Subcutaneous abdominal adipose tissue (tissue), 5 donors: ENCODE measurements at regions not wholly inside any gene's neighbourhood (a gene's known extent, or its start where the extent isn't known, plus 50 kb on each side); places are given as distances from the start of the nearest gene placed in this dataset.

Source experiments
- H3K27ac ChIP-seq: one replicate; pipeline ENCODE4 v1.7.0; 2013; ENCODE audit warnings: low read depth, mild to moderate bottlenecking, inconsistent platforms, low read length, moderate library complexity
- H3K27me3 ChIP-seq, 5 donors: one replicate each; pipeline ENCODE4 v1.7.0; 2013; ENCODE audit warnings: low read length in 5 of 5, inconsistent platforms in 1 of 5; ENCODE audit not compliant: control insufficient read depth in 5 of 5, insufficient read depth in 4 of 5
- H3K36me3 ChIP-seq, 5 donors: one replicate each; pipeline ENCODE4 v1.7.0; 2013; ENCODE audit warnings: low read length in 5 of 5; ENCODE audit not compliant: control insufficient read depth in 5 of 5, insufficient read depth in 5 of 5
- H3K4me1 ChIP-seq, 5 donors: one replicate each; pipeline ENCODE4 v1.7.0; 2013; ENCODE audit warnings: low read length in 5 of 5, mild to moderate bottlenecking in 3 of 5, moderate library complexity in 1 of 5; ENCODE audit not compliant: control insufficient read depth in 5 of 5, insufficient read depth in 5 of 5
- H3K4me3 ChIP-seq, 5 donors: one replicate each; pipeline ENCODE4 v1.7.0; 2013; ENCODE audit warnings: low read length in 5 of 5, low read depth in 1 of 5
- H3K9ac ChIP-seq, 5 donors: one replicate each; pipeline ENCODE4 v1.7.0; 2013; ENCODE audit warnings: low read length in 5 of 5, mild to moderate bottlenecking in 4 of 5, moderate library complexity in 3 of 5
- H3K9me3 ChIP-seq, 5 donors: one replicate each; pipeline ENCODE4 v1.7.0; 2013; ENCODE audit warnings: low read length in 5 of 5; ENCODE audit not compliant: control insufficient read depth in 5 of 5
- donor health status: healthy.
- donor health status: healthy.
- donor health status: healthy.
- donor health status: healthy.
- donor health status: healthy.

- H3K9me3 ChIP-seq: no peaks in the 10 kb centered on the region
- H3K36me3 ChIP-seq: no peaks in the 10 kb centered on the region
- H3K27me3 ChIP-seq: peaks cover 34 to 47% (median 36%) of the 10 kb centered on the region in 5 donors
- H3K4me1 ChIP-seq: peaks cover 0 to 3% (median 0%) of the 10 kb centered on the region in 5 donors
- H3K27ac ChIP-seq: no peak overlapping the region
- no peak overlapping the region for H3K4me3 ChIP-seq
- no peak overlapping the region for H3K9ac ChIP-seq
These were observed 99.6 kb upstream of the RTL6 start for GRCh38 chr22:44597616-44598015.

- no peak overlapping the region for H3K4me3 ChIP-seq
- H3K4me1 ChIP-seq: peaks cover 0 to 3% (median 0%) of the 10 kb centered on the region in 5 donors
- H3K9ac ChIP-seq: no peak overlapping the region
- no peak overlapping the region for H3K27ac ChIP-seq
- H3K36me3 ChIP-seq: no peaks in the 10 kb centered on the region
- peaks cover 35 to 56% (median 43%) of the 10 kb centered on the region in 5 donors for H3K27me3 ChIP-seq
- H3K9me3 ChIP-seq: no peaks in the 10 kb centered on the region
These were observed 98.5 kb upstream of the RTL6 start for GRCh38 chr22:44596396-44597125.

GRCh38 chr22:44595841-44596341 is 97.9 kb upstream of the RTL6 start:
- no peak overlapping the region for H3K9ac ChIP-seq
- H3K4me1 ChIP-seq: peaks cover 0 to 3% (median 0%) of the 10 kb centered on the region in 5 donors
- H3K9me3 ChIP-seq: peaks cover 0 to 2% (median 0%) of the 10 kb centered on the region in 5 donors
- no peaks in the 10 kb centered on the region for H3K36me3 ChIP-seq
- H3K27me3 ChIP-seq: peaks cover 35 to 56% (median 43%) of the 10 kb centered on the region in 5 donors
- no peak overlapping the region for H3K4me3 ChIP-seq
- no peak overlapping the region for H3K27ac ChIP-seq

GRCh38 chr22:44594951-44595350 is 96.9 kb upstream of the RTL6 start:
- peaks cover 0 to 2% (median 0%) of the 10 kb centered on the region in 5 donors for H3K9me3 ChIP-seq
- no peaks in the 10 kb centered on the region for H3K36me3 ChIP-seq
- no peak overlapping the region for H3K4me3 ChIP-seq
- H3K4me1 ChIP-seq: peaks cover 0 to 3% (median 0%) of the 10 kb centered on the region in 5 donors
- no peak overlapping the region for H3K27ac ChIP-seq
- H3K9ac ChIP-seq: no peak overlapping the region
- H3K27me3 ChIP-seq: peaks cover 35 to 59% (median 43%) of the 10 kb centered on the region in 5 donors

GRCh38 chr22:44592824-44593148 is 94.8 kb upstream of the RTL6 start:
- Histone ChIP-seq H3K36me3 (no peaks in the 10 kb centered on the region), H3K27me3 (peaks cover 31 to 52% (median 36%) of the 10 kb centered on the region in 5 donors), H3K4me3 (no peak overlapping the region), H3K9me3 (peaks cover 0 to 13% (median 0%) of the 10 kb centered on the region in 5 donors), H3K27ac (no peak overlapping the region), H3K4me1 (peaks cover 0 to 3% (median 0%) of the 10 kb centered on the region in 5 donors), H3K9ac (no peak overlapping the region)

GRCh38 chr22:44592126-44592823 is 94.2 kb upstream of the RTL6 start:
- Histone ChIP-seq H3K36me3 (no peaks in the 10 kb centered on the region), H3K4me1 (peaks cover 0 to 3% (median 0%) of the 10 kb centered on the region in 5 donors), H3K4me3 (no peak overlapping the region), H3K27ac (no peak overlapping the region), H3K9me3 (peaks cover 0 to 18% (median 0%) of the 10 kb centered on the region in 5 donors), H3K9ac (no peak overlapping the region), H3K27me3 (peaks cover 26 to 51% (median 34%) of the 10 kb centered on the region in 5 donors)

GRCh38 chr22:44591146-44591790 is 93.2 kb upstream of the RTL6 start:
- peaks cover 27 to 52% (median 34%) of the 10 kb centered on the region in 5 donors for H3K27me3 ChIP-seq
- no peak overlapping the region for H3K27ac ChIP-seq
- peaks cover 0 to 18% (median 0%) of the 10 kb centered on the region in 5 donors for H3K9me3 ChIP-seq
- H3K4me1 ChIP-seq: peaks cover 0 to 3% (median 0%) of the 10 kb centered on the region in 5 donors
- H3K4me3 ChIP-seq: no peak overlapping the region
- H3K36me3 ChIP-seq: no peaks in the 10 kb centered on the region
- H3K9ac ChIP-seq: no peak overlapping the region

- Histone ChIP-seq H3K9ac (no peak overlapping the region), H3K27me3 (peaks cover 24 to 53% (median 37%) of the 10 kb centered on the region in 5 donors), H3K4me1 (no peaks in the 10 kb centered on the region), H3K36me3 (no peaks in the 10 kb centered on the region), H3K9me3 (peaks cover 0 to 18% (median 0%) of the 10 kb centered on the region in 5 donors), H3K27ac (no peak overlapping the region), H3K4me3 (no peak overlapping the region)
These were observed 92.3 kb upstream of the RTL6 start for GRCh38 chr22:44590291-44590690.

GRCh38 chr22:44589831-44590230 is 91.8 kb upstream of the RTL6 start:
- peaks cover 20 to 49% (median 34%) of the 10 kb centered on the region in 5 donors for H3K27me3 ChIP-seq
- H3K36me3 ChIP-seq: no peaks in the 10 kb centered on the region

More at GRCh38 chr22:44589831-44590230, 91.8 kb upstream of the RTL6 start:
- Histone ChIP-seq H3K9me3 (peaks cover 0 to 18% (median 0%) of the 10 kb centered on the region in 5 donors), H3K4me3 (no peak overlapping the region), H3K27ac (no peak overlapping the region), H3K4me1 (no peaks in the 10 kb centered on the region), H3K9ac (no peak overlapping the region)
